ENCODE measurements at regions not wholly inside any gene's neighbourhood (a gene's known extent, or its start where the extent isn't known, plus 50 kb on each side); places are given as distances from the start of the nearest gene placed in this dataset.

GRCh38 chrX:26670521-26670920 is 454.6 kb downstream of the MAGEB5 start:
- no peak overlapping the region for H3K4me2 ChIP-seq (ENCODE audit: low read length)
- TF ChIP-seq EZH2phosphoT487 (IDR thresholded peaks at IDR 0.05; ENCODE audit: borderline replicate concordance, low read length) (no peak), CTCF (IDR thresholded peaks at IDR 0.05; ENCODE audit: low read depth, low read length, poor library complexity, severe bottlenecking) (no peak)
- H3K27me3 ChIP-seq (ENCODE audit: control insufficient read depth, low read length) = no peaks in the 10 kb centered on the region
- H3K4me3 ChIP-seq (ENCODE audit: low read length) = no peak overlapping the region
- H3K9me2 ChIP-seq (replicated peaks; ENCODE audit: control insufficient read depth, low read length) = no peaks in the 10 kb centered on the region
- H3K79me2 ChIP-seq (ENCODE audit: control insufficient read depth, low read length) = no peaks in the 10 kb centered on the region
- no peaks in the 10 kb centered on the region for H3F3A ChIP-seq (ENCODE audit: control insufficient read depth, insufficient read depth)
- H3K4me1 ChIP-seq (ENCODE audit: control insufficient read depth, low read length) = no peaks in the 10 kb centered on the region
- H3K27ac ChIP-seq (ENCODE audit: low read depth, low read length) = no peak overlapping the region
- H3K36me3 ChIP-seq (ENCODE audit: control insufficient read depth, low read length) = no peaks in the 10 kb centered on the region
- H3K9me3 ChIP-seq (ENCODE audit: control insufficient read depth, insufficient read depth, low read length) = no peaks in the 10 kb centered on the region
- no peaks in the 10 kb centered on the region for H4K20me1 ChIP-seq (ENCODE audit: control insufficient read depth, insufficient read depth, low read depth, low read length)

GRCh38 chrX:26664919-26665318 is 448.9 kb downstream of the MAGEB5 start:
- no peak for TF ChIP-seq CTCF (IDR thresholded peaks at IDR 0.05; ENCODE audit: low read depth, low read length, poor library complexity, severe bottlenecking)
- TF ChIP-seq EZH2phosphoT487 (IDR thresholded peaks at IDR 0.05; ENCODE audit: borderline replicate concordance, low read length) = no peak
- H3K79me2 ChIP-seq (ENCODE audit: control insufficient read depth, low read length) = no peaks in the 10 kb centered on the region
- no peaks in the 10 kb centered on the region for H3F3A ChIP-seq (ENCODE audit: control insufficient read depth, insufficient read depth)
- H3K4me1 ChIP-seq (ENCODE audit: control insufficient read depth, low read length) = no peaks in the 10 kb centered on the region
- no peaks in the 10 kb centered on the region for H3K9me2 ChIP-seq (replicated peaks; ENCODE audit: control insufficient read depth, low read length)
- no peak overlapping the region for H3K27ac ChIP-seq (ENCODE audit: low read depth, low read length)
- no peak overlapping the region for H3K4me3 ChIP-seq (ENCODE audit: low read length)
- H4K20me1 ChIP-seq (ENCODE audit: control insufficient read depth, insufficient read depth, low read depth, low read length) = no peaks in the 10 kb centered on the region
- no peaks in the 10 kb centered on the region for H3K9me3 ChIP-seq (ENCODE audit: control insufficient read depth, insufficient read depth, low read length)
- no peak overlapping the region for H3K4me2 ChIP-seq (ENCODE audit: low read length)
- H3K36me3 ChIP-seq (ENCODE audit: control insufficient read depth, low read length) = no peaks in the 10 kb centered on the region
- no peaks in the 10 kb centered on the region for H3K27me3 ChIP-seq (ENCODE audit: control insufficient read depth, low read length)

GRCh38 chrX:26653050-26653449 is 437.1 kb downstream of the MAGEB5 start:
- Histone ChIP-seq H3K9me2 (replicated peaks; ENCODE audit: control insufficient read depth, low read length) (no peaks in the 10 kb centered on the region), H3K27me3 (ENCODE audit: control insufficient read depth, low read length) (no peaks in the 10 kb centered on the region), H3F3A (ENCODE audit: control insufficient read depth, insufficient read depth) (no peaks in the 10 kb centered on the region), H3K4me2 (ENCODE audit: low read length) (no peak overlapping the region), H3K27ac (ENCODE audit: low read depth, low read length) (no peak overlapping the region), H3K4me1 (ENCODE audit: control insufficient read depth, low read length) (no peaks in the 10 kb centered on the region), H3K79me2 (ENCODE audit: control insufficient read depth, low read length) (no peaks in the 10 kb centered on the region), H4K20me1 (ENCODE audit: control insufficient read depth, insufficient read depth, low read depth, low read length) (no peaks in the 10 kb centered on the region), H3K4me3 (ENCODE audit: low read length) (no peak overlapping the region), H3K36me3 (ENCODE audit: control insufficient read depth, low read length) (no peaks in the 10 kb centered on the region), H3K9me3 (ENCODE audit: control insufficient read depth, insufficient read depth, low read length) (no peaks in the 10 kb centered on the region)
- TF ChIP-seq EZH2phosphoT487 (IDR thresholded peaks at IDR 0.05; ENCODE audit: borderline replicate concordance, low read length) = no peak
- TF ChIP-seq CTCF (IDR thresholded peaks at IDR 0.05; ENCODE audit: low read depth, low read length, poor library complexity, severe bottlenecking) = no peak

- Histone ChIP-seq H3K79me2 (ENCODE audit: control insufficient read depth, low read length) (no peaks in the 10 kb centered on the region), H3K9me3 (ENCODE audit: control insufficient read depth, insufficient read depth, low read length) (no peaks in the 10 kb centered on the region), H3K4me1 (ENCODE audit: control insufficient read depth, low read length) (no peaks in the 10 kb centered on the region), H3K9me2 (replicated peaks; ENCODE audit: control insufficient read depth, low read length) (no peaks in the 10 kb centered on the region), H3K27ac (ENCODE audit: low read depth, low read length) (no peak overlapping the region), H3K4me3 (ENCODE audit: low read length) (no peak overlapping the region), H3K27me3 (ENCODE audit: control insufficient read depth, low read length) (no peaks in the 10 kb centered on the region), H3K36me3 (ENCODE audit: control insufficient read depth, low read length) (no peaks in the 10 kb centered on the region), H3K4me2 (ENCODE audit: low read length) (no peak overlapping the region), H4K20me1 (ENCODE audit: control insufficient read depth, insufficient read depth, low read depth, low read length) (no peaks in the 10 kb centered on the region), H3F3A (ENCODE audit: control insufficient read depth, insufficient read depth) (no peaks in the 10 kb centered on the region)
- TF ChIP-seq CTCF (IDR thresholded peaks at IDR 0.05; ENCODE audit: low read depth, low read length, poor library complexity, severe bottlenecking) (peak; percentile 41), EZH2phosphoT487 (IDR thresholded peaks at IDR 0.05; ENCODE audit: borderline replicate concordance, low read length) (no peak)
Measured at GRCh38 chrX:26651755-26652154, 435.8 kb downstream of the MAGEB5 start.
